Loucy (cell line): ENCODE measurements at regions not wholly inside any gene's neighbourhood (a gene's known extent, or its start where the extent isn't known, plus 50 kb on each side); places are given as distances from the start of the nearest gene placed in this dataset.

Experiments
- EZH2phosphoT487 ChIP-seq: fragments of 200-600 bp; IDR thresholded peaks from 2 replicates; pipeline ENCODE4 v1.6.1; 2018; ENCODE audit warnings: antibody characterized with exemption, mild to moderate bottlenecking, moderate library complexity, borderline replicate concordance
- TF ChIP-seq, protein P1 (sequence below): fragments of 200-600 bp; sonication (generic); conservative IDR thresholded peaks from 2 replicates; pipeline ENCODE4 v1.5.1; 2014; ENCODE audit warnings: mild to moderate bottlenecking, antibody characterized with exemption, low read length

- TF ChIP-seq, protein P1, sequence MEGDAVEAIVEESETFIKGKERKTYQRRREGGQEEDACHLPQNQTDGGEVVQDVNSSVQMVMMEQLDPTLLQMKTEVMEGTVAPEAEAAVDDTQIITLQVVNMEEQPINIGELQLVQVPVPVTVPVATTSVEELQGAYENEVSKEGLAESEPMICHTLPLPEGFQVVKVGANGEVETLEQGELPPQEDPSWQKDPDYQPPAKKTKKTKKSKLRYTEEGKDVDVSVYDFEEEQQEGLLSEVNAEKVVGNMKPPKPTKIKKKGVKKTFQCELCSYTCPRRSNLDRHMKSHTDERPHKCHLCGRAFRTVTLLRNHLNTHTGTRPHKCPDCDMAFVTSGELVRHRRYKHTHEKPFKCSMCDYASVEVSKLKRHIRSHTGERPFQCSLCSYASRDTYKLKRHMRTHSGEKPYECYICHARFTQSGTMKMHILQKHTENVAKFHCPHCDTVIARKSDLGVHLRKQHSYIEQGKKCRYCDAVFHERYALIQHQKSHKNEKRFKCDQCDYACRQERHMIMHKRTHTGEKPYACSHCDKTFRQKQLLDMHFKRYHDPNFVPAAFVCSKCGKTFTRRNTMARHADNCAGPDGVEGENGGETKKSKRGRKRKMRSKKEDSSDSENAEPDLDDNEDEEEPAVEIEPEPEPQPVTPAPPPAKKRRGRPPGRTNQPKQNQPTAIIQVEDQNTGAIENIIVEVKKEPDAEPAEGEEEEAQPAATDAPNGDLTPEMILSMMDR, result no peak
- TF ChIP-seq EZH2phosphoT487, result no peak
These were observed 134.5 kb downstream of the CDH26 start for GRCh38 chr20:60092729-60093128.
